Stimulated activated CD8-positive, alpha-beta memory T cell treated with anti-CD3 and anti-CD28 coated beads, Interleukin-15, amount 100 ng/mL, for 24 hours (primary cell): ENCODE measurements at regions not wholly inside any gene's neighbourhood (a gene's known extent, or its start where the extent isn't known, plus 50 kb on each side); places are given as distances from the start of the nearest gene placed in this dataset.
A peak's percentile ranks its signal among the peaks of the same experiment; 100 is the strongest.
"Not testable (repeated sequence)": the region's sequence is repeated elsewhere in the genome, so short reads cannot be mapped to it uniquely, and the experiment has no call there.

Source experiments
- DNase-seq: peaks from one replicate; pipeline ENCODE4 v3.0.0-alpha.2; 2020; ENCODE audit warnings: low read depth

DNA sequence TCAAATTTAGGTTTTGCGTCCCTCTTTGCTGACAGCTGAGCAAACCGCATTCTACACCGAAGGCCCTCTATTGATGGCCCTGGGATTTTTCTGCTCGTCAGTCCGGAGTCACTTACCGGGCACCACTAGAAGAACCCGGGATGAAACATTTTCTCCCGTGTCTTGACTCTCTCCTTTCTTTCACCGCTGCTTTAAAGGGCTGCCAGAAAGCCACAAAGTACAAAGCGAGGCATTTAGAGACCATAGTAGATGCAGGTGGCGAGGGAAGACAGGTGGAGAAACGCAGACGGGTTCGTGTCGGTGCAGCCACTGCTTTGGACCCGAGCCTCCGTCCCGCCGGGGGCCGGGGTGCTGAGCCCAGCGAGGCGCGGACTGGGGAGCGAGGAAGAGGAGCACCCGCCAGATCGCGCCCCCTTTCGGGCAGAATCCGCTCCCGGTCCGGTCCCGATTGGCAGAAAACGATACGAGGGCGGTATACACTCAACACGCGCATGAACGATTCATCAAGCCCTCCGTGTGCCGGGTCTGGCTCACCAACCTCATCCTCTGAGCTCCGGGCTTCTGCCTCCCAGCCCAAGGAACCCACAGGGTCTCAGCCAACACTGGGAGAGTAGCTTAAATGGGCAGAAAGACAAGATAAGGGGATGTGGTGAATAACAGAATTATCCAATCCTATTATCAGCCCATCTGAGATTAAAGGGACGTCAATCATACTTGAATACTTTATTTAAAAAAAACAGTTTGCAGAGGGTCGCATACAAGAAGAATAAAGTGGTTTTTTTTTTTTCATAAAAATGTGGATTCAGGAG is 84.9 kb downstream of the TRIM27 start:
- DNase-seq, result peak; percentile 76

DNA sequence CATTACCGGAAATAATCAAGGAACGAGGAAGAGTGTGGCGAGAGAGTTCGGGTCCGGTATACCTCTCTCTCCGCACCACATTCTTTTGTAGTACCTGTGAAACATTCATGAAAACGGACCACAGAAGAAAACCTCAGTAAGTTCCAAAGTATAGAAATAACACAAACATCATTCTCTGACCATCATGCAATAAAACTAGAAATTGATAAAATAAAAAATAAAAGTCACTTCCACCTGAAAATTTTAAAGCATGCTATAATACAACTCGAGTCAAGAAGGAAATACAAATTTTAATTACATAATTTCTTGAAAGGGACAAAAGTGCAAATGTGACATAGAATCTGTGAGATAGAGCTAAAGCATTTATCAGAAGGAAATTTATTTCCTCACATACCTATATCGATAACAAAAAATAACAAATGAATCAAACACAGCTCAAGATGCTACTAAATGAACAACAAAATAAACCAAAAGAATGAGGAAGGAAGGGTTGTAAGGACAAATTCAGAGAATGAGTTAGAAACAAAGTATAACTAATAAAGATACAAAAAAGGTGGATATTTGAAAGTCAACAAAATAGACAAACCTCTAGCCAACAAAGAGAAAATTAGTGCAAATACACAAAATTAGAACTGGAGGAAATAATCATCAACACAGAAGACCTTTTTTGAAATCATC is 84.2 kb downstream of the TRIM27 start:
- DNase-seq, result no peak

DNA sequence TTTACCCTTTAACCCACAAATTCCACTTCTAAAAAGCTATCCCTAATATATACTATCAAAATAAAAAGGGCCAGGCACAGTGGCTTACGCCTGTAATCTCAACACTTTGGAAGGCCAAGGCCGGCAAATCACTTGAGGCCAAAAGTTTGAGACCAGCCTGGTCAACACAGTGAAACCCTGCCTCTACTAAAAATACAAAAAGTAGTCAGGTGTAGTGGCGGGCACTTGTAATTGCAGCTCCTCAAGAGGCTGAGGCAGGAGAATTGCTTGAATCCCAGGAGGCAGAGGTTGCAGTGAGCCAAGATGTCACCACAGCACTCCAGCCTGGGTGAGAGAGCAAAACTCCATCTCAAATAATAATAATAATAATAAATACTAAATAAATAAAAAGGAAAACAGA is 82.5 kb downstream of the TRIM27 start:
- DNase-seq, result no peak

DNA sequence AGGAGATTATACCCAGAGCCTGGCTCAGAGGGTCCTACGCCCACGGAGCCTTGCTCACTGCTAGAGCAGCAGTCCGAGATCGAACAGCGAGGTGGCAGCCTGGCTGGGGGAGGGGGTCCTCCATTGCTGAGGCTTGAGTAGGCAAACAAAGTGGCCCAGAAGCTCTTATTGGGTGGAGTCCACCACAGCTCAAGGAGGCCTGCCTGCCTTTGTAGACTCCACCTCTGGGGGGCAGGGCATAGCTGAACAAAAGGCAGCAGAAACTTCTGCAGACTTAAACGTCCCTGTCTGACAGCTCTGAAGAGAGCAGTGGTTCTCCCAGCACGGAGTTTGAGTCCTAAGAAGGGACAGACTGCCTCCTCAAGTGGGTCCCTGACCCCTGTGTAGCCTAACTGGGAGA is 75.0 kb downstream of the TRIM27 start:
- not testable (repeated sequence) for DNase-seq
